HepG2 (cell line): ENCODE measurements at regions not wholly inside any gene's neighbourhood (a gene's known extent, or its start where the extent isn't known, plus 50 kb on each side); places are given as distances from the start of the nearest gene placed in this dataset.

Experiments
- ATAC-seq: fragments of 200-7000 bp; cut with Tn5 transposase; 3 replicates; pipeline ENCODE4 v1.9.1; 2020; ENCODE audit warnings: mild to moderate bottlenecking, moderate library complexity
- BruUV-seq: library from RNA; stranded (reverse); fragments of 400-500 nt; replicated peaks from 2 replicates; lab custom pipeline; 2021; lab: Mats Ljungman, UMichigan
- CTCF ChIA-PET: fragments of 300-600 bp; formaldehyde crosslinking; extraction: SDS; loops from one replicate; lab custom pipeline; 2021; ENCODE audit warnings: low total read pairs, inconsistent platforms, low intra/inter-chr PET ratio; lab: Yijun Ruan, JAX
- POLR2A ChIA-PET: fragments of 350-600 bp; sonication (Branson Sonifier 250); formaldehyde crosslinking; loops from one replicate; lab custom pipeline; 2020; ENCODE audit warnings: antibody characterized with exemption, inconsistent platforms; lab: Yijun Ruan, JAX
- DNase-seq: peaks from one replicate; pipeline ENCODE4 v3.0.0-alpha.2; 2015; ENCODE audit warnings: low spot score
- FAIRE-seq: peaks from 3 replicates; lab custom pipeline; 2011; peaks lifted over from hg19 to GRCh38; lab: Jason Lieb, UNC
- H2AFZ ChIP-seq: one replicate; pipeline ENCODE4 v1.6.1; 2011; ENCODE audit warnings: low read length, inconsistent platforms
- H3K27ac ChIP-seq: fragments of 300-600 bp; 3 replicates; pipeline ENCODE4 v1.8.0; 2011; ENCODE audit warnings: mixed run types, mild to moderate bottlenecking, mixed read lengths, low read length, inconsistent platforms; ENCODE audit not compliant: insufficient read depth; ENCODE audit errors: extremely low read length
- H3K27me3 ChIP-seq, 2 experiments: fragments of 200-600 bp in 1 of 2; 2 replicates in 1 of 2; 3 replicates in 1 of 2; pipeline versions ENCODE4 v1.6.0 to v1.8.0; 2011; ENCODE audit warnings: low read length in 2 of 2, mild to moderate bottlenecking in 2 of 2, moderate library complexity in 2 of 2, inconsistent platforms in 1 of 2; ENCODE audit not compliant: insufficient read depth in 2 of 2, control insufficient read depth in 1 of 2
- H3K36me3 ChIP-seq, 2 experiments: fragments of 200-600 bp in 1 of 2; replicated peaks in 1 of 2; 2 replicates in 1 of 2; 3 replicates in 1 of 2; pipeline versions ENCODE4 v1.5.1 to v1.8.0; 2011; ENCODE audit warnings: low read length in 2 of 2, inconsistent platforms in 1 of 2; ENCODE audit not compliant: insufficient read depth in 2 of 2, control insufficient read depth in 1 of 2
- H3K4me1 ChIP-seq: 2 replicates; pipeline ENCODE4 v1.5.1; 2012; ENCODE audit warnings: low read length, inconsistent platforms; ENCODE audit not compliant: insufficient read depth
- H3K4me2 ChIP-seq: 2 replicates; pipeline ENCODE4 v1.6.0; 2011; ENCODE audit warnings: low read depth, low read length, inconsistent platforms
- H3K4me3 ChIP-seq, 3 experiments: fragments of 200-600 bp in 1 of 3; sonication (generic), shearing (Covaris generic) in 1 of 3; replicated peaks in 1 of 3; 2 replicates each; pipeline ENCODE4 v1.5.1; 2011 to 2016; ENCODE audit warnings: low read length in 3 of 3, inconsistent platforms in 2 of 3, low read depth in 2 of 3, mild to moderate bottlenecking in 2 of 3, control low read depth in 1 of 3, mixed read lengths in 1 of 3; ENCODE audit not compliant: insufficient read depth in 1 of 3
- H3K79me2 ChIP-seq: one replicate; pipeline ENCODE4 v1.6.1; 2011; ENCODE audit warnings: low read length, inconsistent platforms; ENCODE audit not compliant: insufficient read depth
- H3K9ac ChIP-seq: 2 replicates; pipeline ENCODE4 v1.6.0; 2011; ENCODE audit warnings: mild to moderate bottlenecking, low read depth, low read length, inconsistent platforms; ENCODE audit not compliant: insufficient read depth
- H3K9me3 ChIP-seq: 2 replicates; pipeline ENCODE4 v1.5.1; 2012; ENCODE audit warnings: mild to moderate bottlenecking, low read length
- H4K20me1 ChIP-seq: 2 replicates; pipeline ENCODE4 v1.6.0; 2011; ENCODE audit warnings: inconsistent platforms, mild to moderate bottlenecking, low read length, moderate library complexity; ENCODE audit not compliant: insufficient read depth
- CREB3 ChIP-seq: sonication (generic); formaldehyde crosslinking; IDR thresholded peaks from 2 replicates; pipeline ENCODE4 v1.5.0; 2020; ENCODE audit warnings: missing genetic modification reagents
- DNMT3B ChIP-seq: conservative IDR thresholded peaks from 2 replicates; pipeline ENCODE4 v1.6.1; 2016; ENCODE audit warnings: missing biosample characterization, control low read depth
- FOXO4 ChIP-seq: sonication (generic); formaldehyde crosslinking; conservative IDR thresholded peaks from 2 replicates; pipeline ENCODE4 v1.8.1; 2023; ENCODE audit warnings: missing genetic modification reagents
- HNRNPL ChIP-seq: fragments of 200-400 bp; formaldehyde crosslinking; IDR thresholded peaks from 2 replicates; pipeline ENCODE4 v1.6.1; 2017; ENCODE audit warnings: mild to moderate bottlenecking, low read depth, low read length
- HOXA5 ChIP-seq: sonication (generic); formaldehyde crosslinking; IDR thresholded peaks from 2 replicates; pipeline ENCODE4 v1.4.0; 2020; ENCODE audit warnings: missing genetic modification reagents
- NFE2 ChIP-seq: sonication (generic); formaldehyde crosslinking; IDR thresholded peaks from 2 replicates; pipeline ENCODE4 v1.4.0; 2020; ENCODE audit warnings: missing genetic modification reagents
- NFKBIZ ChIP-seq: IDR thresholded peaks from 2 replicates; pipeline ENCODE4 v1.6.1; 2018; ENCODE audit warnings: missing genetic modification reagents, missing compliant biosample characterization
- NKX3-1 ChIP-seq: sonication (generic); formaldehyde crosslinking; IDR thresholded peaks from 2 replicates; pipeline ENCODE4 v1.5.0; 2020; ENCODE audit warnings: missing genetic modification reagents
- NPAS2 ChIP-seq: sonication (generic); formaldehyde crosslinking; IDR thresholded peaks from 2 replicates; pipeline ENCODE4 v1.8.0; 2022; ENCODE audit warnings: mild to moderate bottlenecking, missing genetic modification reagents, borderline replicate concordance
- NR2C2 ChIP-seq: sonication (generic); formaldehyde crosslinking; IDR thresholded peaks from 2 replicates; pipeline ENCODE4 v1.4.0; 2020; ENCODE audit warnings: missing genetic modification reagents, mild to moderate bottlenecking, moderate library complexity, borderline replicate concordance
- PHF8 ChIP-seq: sonication (generic); formaldehyde crosslinking; IDR thresholded peaks from 2 replicates; pipeline ENCODE4 v1.5.0; 2020; ENCODE audit warnings: missing genetic modification reagents
- RBM39 ChIP-seq: fragments of 200-400 bp; formaldehyde crosslinking; IDR thresholded peaks from one replicate; pipeline ENCODE4 v1.6.1; 2018; ENCODE audit warnings: antibody characterized with exemption, mild to moderate bottlenecking, low read depth, low read length; ENCODE audit not compliant: poor library complexity, severe bottlenecking
- ZNF180 ChIP-seq: sonication (generic); formaldehyde crosslinking; IDR thresholded peaks from 2 replicates; pipeline ENCODE4 v1.4.0; 2020; ENCODE audit warnings: low read depth, missing genetic modification reagents, borderline replicate concordance
- ZNF276 ChIP-seq: sonication (generic); formaldehyde crosslinking; IDR thresholded peaks from 2 replicates; pipeline ENCODE4 v1.4.0; 2020; ENCODE audit warnings: mild to moderate bottlenecking, low read depth, missing genetic modification reagents
- ZNF710 ChIP-seq: sonication (generic); formaldehyde crosslinking; IDR thresholded peaks from 2 replicates; pipeline ENCODE4 v1.5.0; 2020; ENCODE audit warnings: mild to moderate bottlenecking, missing genetic modification reagents, borderline replicate concordance
- WGBS: methylation state at CpG from one replicate; pipeline ENCODE4 v1.1.6; 2017; ENCODE audit warnings: low lambda C conversion rate; 5-methylcytosine and 5-hydroxymethylcytosine counted together
- in situ Hi-C: cut with HindIII; loops from 2 replicates; pipeline ENCODE4 v1.10.0; 2017; ENCODE audit warnings: low pct_unique_long_range_greater_than_20kb; ENCODE audit not compliant: extremely low pct_ligation_motif_present
- intact Hi-C: fragments of 100-400 bp; cut with micrococcal nuclease; formaldehyde crosslinking; loops from one replicate; pipeline ENCODE4 v1.10.0; 2022; ENCODE audit not compliant: unreplicated experiment

- TF ChIP-seq FOXO4 (CRISPR knock-in tag) (no peak), NFE2 (CRISPR knock-in tag) (no peak), NR2C2 (no peak), NFKBIZ (CRISPR knock-in tag) (no peak), NPAS2 (no peak), ZNF710 (no peak), PHF8 (CRISPR knock-in tag) (no peak), HOXA5 (no peak)
Measured at GRCh38 chr7:34224281-34224680, 318.9 kb downstream of the BMPER start (continued).

- no peak overlapping the region for H3K4me2 ChIP-seq
- WGBS, result 0% methylated on average over 3 of the region's 5 CpGs
- CTCF ChIA-PET, result no interaction called here
- no peaks in the 10 kb centered on the region for H3K9me3 ChIP-seq
- no peak for DNase-seq
- H3K4me1 ChIP-seq, result no peaks in the 10 kb centered on the region
- H3K27me3 ChIP-seq, result 0 out of 5 replicates have a peak, but pooled peaks cover 0 to 3% of the 10 kb centered on the region in 2 experiments
- intact Hi-C loops (no loop called here), in situ Hi-C loops (no loop called here)
- ATAC-seq, result no peak; the same call in 2 of the 3 replicates
- no peak overlapping the region for H3K4me3 ChIP-seq
- H3K9ac ChIP-seq, result no peak overlapping the region
- BruUV-seq, result no TSS peak
- H3K27ac ChIP-seq, result no peak overlapping the region
- H3K79me2 ChIP-seq, result no peaks in the 10 kb centered on the region
- H4K20me1 ChIP-seq, result no peaks in the 10 kb centered on the region
- POLR2A ChIA-PET, result no interaction called here
- TF ChIP-seq HNRNPL (no peak), ZNF180 (CRISPR knock-in tag) (no peak), DNMT3B (no peak), RBM39 (no peak), ZNF276 (no peak), CREB3 (no peak), NKX3-1 (CRISPR knock-in tag) (no peak)
- no peak for FAIRE-seq
- H2AFZ ChIP-seq, result no peak overlapping the region
- no peaks in the 10 kb centered on the region for H3K36me3 ChIP-seq
Measured at GRCh38 chr7:34225193-34225592, 319.9 kb downstream of the BMPER start.
